ENCODE measurements at regions not wholly inside any gene's neighbourhood (a gene's known extent, or its start where the extent isn't known, plus 50 kb on each side); places are given as distances from the start of the nearest gene placed in this dataset.

- ATAC-seq: no peak
- no peak overlapping the region for H3K27ac Mint-ChIP-seq
- no peaks in the 10 kb centered on the region for H3K36me3 ChIP-seq (ENCODE audit: insufficient read depth)
Observed at GRCh38 chr2:107025869-107026380, 140.0 kb upstream of the ST6GAL2 start.

More at GRCh38 chr2:107025869-107026380, 140.0 kb upstream of the ST6GAL2 start:
- H3K27me3 Mint-ChIP-seq (ENCODE audit: insufficient read depth, low read depth, poor library complexity): no peaks in the 10 kb centered on the region
- Histone ChIP-seq H3K27ac (ENCODE audit: low read depth) (no peak overlapping the region), H3K79me2 (replicated peaks; ENCODE audit: insufficient read depth) (no peaks in the 10 kb centered on the region), H3K4me2 (no peak overlapping the region), H3K27me3 (ENCODE audit: insufficient read depth) (no peaks in the 10 kb centered on the region), H2AFZ (no peak overlapping the region), H3K4me1 (ENCODE audit: insufficient read depth) (peaks cover 4% of the 10 kb centered on the region; the same call in 1 of the 2 replicates), H3K9me2 (ENCODE audit: insufficient read depth) (0 out of 2 replicates have a peak, but pooled peaks cover 7% of the 10 kb centered on the region), H4K20me1 (replicated peaks; ENCODE audit: insufficient read depth) (no peaks in the 10 kb centered on the region), H3F3A (replicated peaks; ENCODE audit: low read depth) (no peaks in the 10 kb centered on the region), H3K4me3 (no peak overlapping the region)
- DNase-seq (ENCODE audit: low spot score): no peak
- no peak for TF ChIP-seq REST (IDR thresholded peaks at IDR 0.05; ENCODE audit: unreplicated experiment)
- TF ChIP-seq ETS1 (IDR thresholded peaks at IDR 0.05): no peak
- no peak for TF ChIP-seq NANOG (IDR thresholded peaks at IDR 0.05; ENCODE audit: borderline replicate concordance)
- no peak for TF ChIP-seq ZNF331 (CRISPR knock-in tag; IDR thresholded peaks at IDR 0.05; ENCODE audit: low read depth)
- no peak for TF ChIP-seq STAT1 (IDR thresholded peaks at IDR 0.05; ENCODE audit: unreplicated experiment)
- no peak for TF ChIP-seq EZH2phosphoT487 (IDR thresholded peaks at IDR 0.05; ENCODE audit: unreplicated experiment)
- no peak for TF ChIP-seq ZNF462 (CRISPR knock-in tag; IDR thresholded peaks at IDR 0.05)
- TF ChIP-seq CREB1 (CRISPR knock-in tag; IDR thresholded peaks at IDR 0.05; ENCODE audit: low read depth): no peak
- TF ChIP-seq EZH2 (IDR thresholded peaks at IDR 0.05; ENCODE audit: low read depth, unreplicated experiment): no peak
- no peak for TF ChIP-seq POLR2AphosphoS5 (IDR thresholded peaks at IDR 0.05; ENCODE audit: low read depth)
- no peak for TF ChIP-seq ZNF114 (CRISPR knock-in tag; IDR thresholded peaks at IDR 0.05)
- no peak for TF ChIP-seq CTCF (conservative IDR thresholded peaks at IDR 0.05; ENCODE audit: low read depth in 2 of 2)
- TF ChIP-seq JUNB (IDR thresholded peaks at IDR 0.05; ENCODE audit: unreplicated experiment): no peak
- peaks cover 4% of the 10 kb centered on the region; the same call in 1 of the 3 replicates for H3K36me3 Mint-ChIP-seq (ENCODE audit: low read depth)
- peaks cover 4% of the 10 kb centered on the region; the same call in 1 of the 3 replicates for H3K9me3 Mint-ChIP-seq
- H3K4me3 Mint-ChIP-seq: no peak overlapping the region
- peaks cover 5% of the 10 kb centered on the region for H3K4me1 Mint-ChIP-seq
